ENCODE measurements at regions not wholly inside any gene's neighbourhood (a gene's known extent, or its start where the extent isn't known, plus 50 kb on each side); places are given as distances from the start of the nearest gene placed in this dataset.
"Not testable (repeated sequence)": the region's sequence is repeated elsewhere in the genome, so short reads cannot be mapped to it uniquely, and the experiment has no call there.

- H3K4me3 ChIP-seq (ENCODE audit: low read depth, low read length), result no peak overlapping the region
- DNase-seq (ENCODE audit: low read depth), result no peak
These were observed 122.7 kb upstream of the NFIA start for GRCh38 chr1:60959701-60960100.

- no peak overlapping the region for H3K4me3 ChIP-seq (ENCODE audit: low read depth, low read length)
- no peak for DNase-seq (ENCODE audit: low read depth)
These were observed 124.4 kb upstream of the NFIA start for GRCh38 chr1:60958001-60958400.

GRCh38 chr1:60956520-60956919 is 125.8 kb upstream of the NFIA start:
- H3K4me3 ChIP-seq (ENCODE audit: low read depth, low read length), result no peak overlapping the region
- DNase-seq (ENCODE audit: low read depth), result no peak

- H3K4me3 ChIP-seq (ENCODE audit: low read depth, low read length), result no peak overlapping the region
- no peak for DNase-seq (ENCODE audit: low read depth)
These were observed 129.7 kb upstream of the NFIA start for GRCh38 chr1:60952612-60953111.

GRCh38 chr1:60950224-60951063 is 131.9 kb upstream of the NFIA start:
- DNase-seq (ENCODE audit: low read depth), result no peak

GRCh38 chr1:60949826-60950197 is 132.5 kb upstream of the NFIA start:
- no peak overlapping the region for H3K4me3 ChIP-seq (ENCODE audit: low read depth, low read length)
- DNase-seq (ENCODE audit: low read depth), result no peak

More at GRCh38 chr1:60950224-60951063, 131.9 kb upstream of the NFIA start:
- H3K4me3 ChIP-seq (ENCODE audit: low read depth, low read length), result no peak overlapping the region

- DNase-seq (ENCODE audit: low read depth), result no peak
- H3K4me3 ChIP-seq (ENCODE audit: low read depth, low read length), result no peak overlapping the region
These were observed 133.1 kb upstream of the NFIA start for GRCh38 chr1:60949154-60949825.

GRCh38 chr1:60948486-60948885 is 133.9 kb upstream of the NFIA start:
- no peak overlapping the region for H3K4me3 ChIP-seq (ENCODE audit: low read depth, low read length)
- no peak for DNase-seq (ENCODE audit: low read depth)

- no peak for DNase-seq (ENCODE audit: low read depth)
- no peak overlapping the region for H3K4me3 ChIP-seq (ENCODE audit: low read depth, low read length)
These were observed 135.0 kb upstream of the NFIA start for GRCh38 chr1:60947367-60947766.

GRCh38 chr1:60942896-60943638 is 139.3 kb upstream of the NFIA start:
- DNase-seq (ENCODE audit: low read depth), result no peak
- H3K4me3 ChIP-seq (ENCODE audit: low read depth, low read length), result no peak overlapping the region

- H3K4me3 ChIP-seq (ENCODE audit: low read depth, low read length), result no peak overlapping the region
- no peak for DNase-seq (ENCODE audit: low read depth)
These were observed 140.1 kb upstream of the NFIA start for GRCh38 chr1:60942291-60942690.

- not testable (repeated sequence) for DNase-seq (ENCODE audit: low read depth)
These were observed 141.7 kb upstream of the NFIA start for GRCh38 chr1:60940685-60941084.

GRCh38 chr1:60937720-60938119 is 144.6 kb upstream of the NFIA start:
- H3K4me3 ChIP-seq (ENCODE audit: low read depth, low read length), result no peak overlapping the region
- no peak for DNase-seq (ENCODE audit: low read depth)

More at GRCh38 chr1:60940685-60941084, 141.7 kb upstream of the NFIA start:
- H3K4me3 ChIP-seq (ENCODE audit: low read depth, low read length), result not testable (repeated sequence)

- no peak for DNase-seq (ENCODE audit: low read depth)
These were observed 145.6 kb upstream of the NFIA start for GRCh38 chr1:60936591-60937342.

GRCh38 chr1:60936163-60936562 is 146.2 kb upstream of the NFIA start:
- no peak for DNase-seq (ENCODE audit: low read depth)

More at GRCh38 chr1:60936591-60937342, 145.6 kb upstream of the NFIA start:
- no peak overlapping the region for H3K4me3 ChIP-seq (ENCODE audit: low read depth, low read length)

GRCh38 chr1:60935599-60936110 is 146.7 kb upstream of the NFIA start:
- DNase-seq (ENCODE audit: low read depth), result no peak
- no peak overlapping the region for H3K4me3 ChIP-seq (ENCODE audit: low read depth, low read length)

More at GRCh38 chr1:60936163-60936562, 146.2 kb upstream of the NFIA start:
- no peak overlapping the region for H3K4me3 ChIP-seq (ENCODE audit: low read depth, low read length)

GRCh38 chr1:60930130-60930529 is 152.2 kb upstream of the NFIA start:
- no peak for DNase-seq (ENCODE audit: low read depth)
- no peak overlapping the region for H3K4me3 ChIP-seq (ENCODE audit: low read depth, low read length)

- no peak for DNase-seq (ENCODE audit: low read depth)
- no peak overlapping the region for H3K4me3 ChIP-seq (ENCODE audit: low read depth, low read length)
These were observed 157.2 kb upstream of the NFIA start for GRCh38 chr1:60924964-60925798.

All from skeletal muscle cell (primary cell).